Adrenal gland (tissue), 9 donors: ENCODE measurements at regions not wholly inside any gene's neighbourhood (a gene's known extent, or its start where the extent isn't known, plus 50 kb on each side); places are given as distances from the start of the nearest gene placed in this dataset.

Source experiments
- DNase-seq, 7 donors: peaks; one replicate each; pipeline ENCODE4 v3.0.0-alpha.2; 2019 to 2020
- H3K27ac ChIP-seq, 5 donors: fragments of 200-600 bp; sonication (generic) in 4 of 5; 1 replicate in 3 of 5; 2 replicates in 2 of 5; pipeline versions ENCODE4 v1.5.1 to v1.8.0; 2016 to 2020; ENCODE audit warnings: mild to moderate bottlenecking in 1 of 5
- H3K27me3 ChIP-seq: fragments of 200-600 bp; 2 replicates; pipeline ENCODE4 v1.8.0; 2021
- H3K36me3 ChIP-seq, 2 donors: fragments of 200-600 bp; replicated peaks in 1 of 2; 1 replicate in 1 of 2; 2 replicates in 1 of 2; pipeline versions ENCODE4 v1.5.1 to v1.8.0; 2018 to 2022
- H3K4me1 ChIP-seq, 2 donors: fragments of 200-600 bp; replicated peaks in 1 of 2; 1 replicate in 1 of 2; 2 replicates in 1 of 2; pipeline versions ENCODE4 v1.5.1 to v1.8.0; 2018 to 2021
- H3K4me3 ChIP-seq, 4 donors: fragments of 200-600 bp; sonication (generic) in 3 of 4; one replicate each; pipeline ENCODE4 v1.5.1; 2016 to 2018
- H3K9me3 ChIP-seq, 3 donors: fragments of 200-600 bp; sonication (generic) in 1 of 3; replicated peaks in 1 of 3; 1 replicate in 2 of 3; 2 replicates in 1 of 3; pipeline versions ENCODE4 v1.5.1 to v1.8.0; 2016 to 2021
- CTCF ChIP-seq, 6 experiments: fragments of 450-650 bp in 4 of 6; fragments of 200-600 bp in 2 of 6; sonication (generic) in 1 of 6; IDR thresholded peaks; 1 replicate in 5 of 6; 2 replicates in 1 of 6; pipeline versions ENCODE4 v1.5.1 to v1.8.0; 2016 to 2021; ENCODE audit warnings: antibody characterized with exemption in 6 of 6, mild to moderate bottlenecking in 2 of 6, moderate library complexity in 1 of 6
- POLR2A ChIP-seq, 2 donors: fragments of 450-650 bp; IDR thresholded peaks; one replicate each; pipeline ENCODE4 v1.6.1; 2017; ENCODE audit warnings: antibody characterized with exemption in 2 of 2, mild to moderate bottlenecking in 2 of 2, moderate library complexity in 1 of 2
- WGBS, 4 donors: extraction: QIAGEN DNeasy Blood & Tissue Kit in 2 of 4; methylation state at CpG; one replicate each; pipeline versions ENCODE4 v1.1.5 to v1.1.7; 2013 to 2017; 5-methylcytosine and 5-hydroxymethylcytosine counted together
- intact Hi-C, 2 donors: fragments of 100-400 bp; cut with DNase I; formaldehyde crosslinking; loops; one replicate each; pipeline versions ENCODE4 v1.14.1 to v1.15.0; 2022 to 2023
- donor health status: healthy with polysubstance abuse.
- donor health status: Bipolar disorder and iron deficiency.
- donor health status: DM: yes; HTN: yes; CAD: no.
- donor health status: DM: no; HTN: no; CAD: no.
- donor health status: DM: no; HTN: no; CAD: no.

- 25 to 63% (median 47%) methylated on average over 3 of the region's 3 CpGs for WGBS, 4 donors
- H3K36me3 ChIP-seq = no peaks in the 10 kb centered on the region
- no peaks in the 10 kb centered on the region for H3K9me3 ChIP-seq
- no peaks in the 10 kb centered on the region for H3K27me3 ChIP-seq
- intact Hi-C loops = no loop called here
- no peak overlapping the region for H3K4me3 ChIP-seq
- H3K27ac ChIP-seq = no peak overlapping the region
- TF ChIP-seq POLR2A (IDR thresholded peaks at IDR 0.05) (no peak), CTCF (IDR thresholded peaks at IDR 0.05) (no peak)
- no peaks in the 10 kb centered on the region for H3K4me1 ChIP-seq
- DNase-seq = no peak
These were observed 1251.4 kb upstream of the CDH6 start for GRCh38 chr5:29942089-29942488.

- intact Hi-C loops = no loop called here
- Histone ChIP-seq H3K4me3 (no peak overlapping the region), H3K27ac (no peak overlapping the region), H3K27me3 (no peaks in the 10 kb centered on the region), H3K36me3 (no peaks in the 10 kb centered on the region), H3K9me3 (no peaks in the 10 kb centered on the region), H3K4me1 (no peaks in the 10 kb centered on the region)
- no peak for DNase-seq
- WGBS, 4 donors = 81 to 90% (median 83%) methylated on average over 1 of the region's 1 CpG
- TF ChIP-seq POLR2A (IDR thresholded peaks at IDR 0.05) (no peak), CTCF (IDR thresholded peaks at IDR 0.05) (no peak)
These were observed 1253.5 kb upstream of the CDH6 start for GRCh38 chr5:29939988-29940387.

GRCh38 chr5:29935371-29935770, 1258.1 kb upstream of the CDH6 start:
- intact Hi-C loops = no loop called here
- H3K9me3 ChIP-seq = no peaks in the 10 kb centered on the region
- WGBS, 4 donors = 35 to 65% (median 55%) methylated on average over 1 of the region's 1 CpG
- no peaks in the 10 kb centered on the region for H3K36me3 ChIP-seq
- TF ChIP-seq POLR2A (IDR thresholded peaks at IDR 0.05) (no peak), CTCF (IDR thresholded peaks at IDR 0.05) (no peak)
- no peaks in the 10 kb centered on the region for H3K4me1 ChIP-seq
- peak in 2 of 7 donors; percentile 2 to 14 for DNase-seq
- H3K4me3 ChIP-seq = no peak overlapping the region
- H3K27ac ChIP-seq = no peak overlapping the region
- H3K27me3 ChIP-seq = no peaks in the 10 kb centered on the region

- Histone ChIP-seq H3K4me3 (no peak overlapping the region), H3K4me1 (no peaks in the 10 kb centered on the region), H3K27ac (no peak overlapping the region), H3K27me3 (no peaks in the 10 kb centered on the region), H3K36me3 (no peaks in the 10 kb centered on the region), H3K9me3 (no peaks in the 10 kb centered on the region)
- TF ChIP-seq POLR2A (IDR thresholded peaks at IDR 0.05) (no peak), CTCF (IDR thresholded peaks at IDR 0.05) (no peak)
- intact Hi-C loops = no loop called here
- 57 to 72% (median 65%) methylated on average over 3 of the region's 3 CpGs for WGBS, 4 donors
- no peak for DNase-seq
These were observed 1263.2 kb upstream of the CDH6 start for GRCh38 chr5:29930316-29930715.
